RWPE2 (cell line): ENCODE measurements at regions not wholly inside any gene's neighbourhood (a gene's known extent, or its start where the extent isn't known, plus 50 kb on each side); places are given as distances from the start of the nearest gene placed in this dataset.
"Not testable (repeated sequence)": the region's sequence is repeated elsewhere in the genome, so short reads cannot be mapped to it uniquely, and the experiment has no call there.

ENCODE experiments used
- ATAC-seq: fragments of 200-7000 bp; cut with Tn5 transposase; 3 replicates; pipeline ENCODE4 v1.9.1; 2021; ENCODE audit warnings: low read depth
- DNase-seq: peaks from one replicate; pipeline ENCODE4 v3.0.0-alpha.2; 2020; ENCODE audit warnings: low spot score
- H3K27ac ChIP-seq: fragments of 450-650 bp; 2 replicates; pipeline ENCODE4 v1.5.1; 2017; ENCODE audit warnings: mild to moderate bottlenecking; ENCODE audit not compliant: poor library complexity, severe bottlenecking
- H3K27me3 ChIP-seq: fragments of 250-450 bp; sonication (Bioruptor Pico); 2 replicates; pipeline ENCODE4 v1.5.1; 2021; ENCODE audit warnings: mild to moderate bottlenecking, moderate library complexity; ENCODE audit not compliant: insufficient read depth, poor library complexity, severe bottlenecking
- H3K36me3 ChIP-seq: fragments of 250-450 bp; sonication (Bioruptor Pico); 2 replicates; pipeline ENCODE4 v1.5.1; 2020; ENCODE audit warnings: low read depth, mild to moderate bottlenecking, moderate library complexity
- H3K4me1 ChIP-seq: fragments of 250-450 bp; sonication (Bioruptor Pico); 2 replicates; pipeline ENCODE4 v1.5.1; 2021; ENCODE audit warnings: mild to moderate bottlenecking, moderate library complexity; ENCODE audit not compliant: insufficient read depth, poor library complexity, severe bottlenecking
- H3K4me3 ChIP-seq: fragments of 250-450 bp; sonication (Bioruptor Pico); 2 replicates; pipeline ENCODE4 v1.5.1; 2021; ENCODE audit warnings: mild to moderate bottlenecking, moderate library complexity; ENCODE audit not compliant: severe bottlenecking
- H3K9me3 ChIP-seq: fragments of 250-450 bp; sonication (Bioruptor Pico); 2 replicates; pipeline ENCODE4 v1.5.1; 2021; ENCODE audit warnings: mild to moderate bottlenecking, moderate library complexity; ENCODE audit not compliant: severe bottlenecking
- CTCF ChIP-seq: fragments of 450-650 bp; IDR thresholded peaks from one replicate; pipeline ENCODE4 v1.5.1; 2017; ENCODE audit warnings: mild to moderate bottlenecking, moderate library complexity; ENCODE audit not compliant: poor library complexity, severe bottlenecking

- no peaks in the 10 kb centered on the region for H3K9me3 ChIP-seq
- ATAC-seq: no peak
- H3K27me3 ChIP-seq: no peaks in the 10 kb centered on the region
- H3K4me3 ChIP-seq: no peak overlapping the region
- no peak for TF ChIP-seq CTCF
- no peak for DNase-seq
- no peaks in the 10 kb centered on the region for H3K36me3 ChIP-seq
- H3K27ac ChIP-seq: no peak overlapping the region
- H3K4me1 ChIP-seq: peaks cover 10% of the 10 kb centered on the region
These were observed 200.9 kb upstream of the USP9Y start for GRCh38 chrY:12500096-12500495.

- ATAC-seq: peak; percentile 90
- not testable (repeated sequence) for DNase-seq, H3K9me3 ChIP-seq, H3K4me3 ChIP-seq, H3K27me3 ChIP-seq, H3K36me3 ChIP-seq, H3K4me1 ChIP-seq
- peak overlapping the region; percentile 69 for H3K27ac ChIP-seq
These were observed 197.0 kb upstream of the USP9Y start for GRCh38 chrY:12504028-12504427.

GRCh38 chrY:12517338-12517737 lies 183.7 kb upstream of the USP9Y start:
- no peak for TF ChIP-seq CTCF
- DNase-seq (no peak), ATAC-seq (no peak)
- no peak overlapping the region for H3K4me3 ChIP-seq
- no peaks in the 10 kb centered on the region for H3K9me3 ChIP-seq
- no peak overlapping the region for H3K27ac ChIP-seq
- no peaks in the 10 kb centered on the region for H3K27me3 ChIP-seq
- H3K36me3 ChIP-seq: no peaks in the 10 kb centered on the region
- no peaks in the 10 kb centered on the region for H3K4me1 ChIP-seq

- Histone ChIP-seq H3K27ac (no peak overlapping the region), H3K4me1 (no peaks in the 10 kb centered on the region), H3K27me3 (no peaks in the 10 kb centered on the region), H3K36me3 (no peaks in the 10 kb centered on the region), H3K9me3 (no peaks in the 10 kb centered on the region), H3K4me3 (no peak overlapping the region)
- ATAC-seq (no peak), DNase-seq (no peak)
- no peak for TF ChIP-seq CTCF
These were observed 175.8 kb upstream of the USP9Y start for GRCh38 chrY:12525206-12525605.

GRCh38 chrY:12526362-12527063 lies 174.5 kb upstream of the USP9Y start:
- no peak for TF ChIP-seq CTCF
- no peak overlapping the region for H3K27ac ChIP-seq
- no peak for DNase-seq

More at GRCh38 chrY:12526362-12527063, 174.5 kb upstream of the USP9Y start:
- no peaks in the 10 kb centered on the region for H3K4me1 ChIP-seq
- no peaks in the 10 kb centered on the region for H3K27me3 ChIP-seq
- no peaks in the 10 kb centered on the region for H3K9me3 ChIP-seq
- ATAC-seq: no peak
- H3K36me3 ChIP-seq: no peaks in the 10 kb centered on the region
- H3K4me3 ChIP-seq: no peak overlapping the region
